GM13977 (cell line): ENCODE measurements at regions not wholly inside any gene's neighbourhood (a gene's known extent, or its start where the extent isn't known, plus 50 kb on each side); places are given as distances from the start of the nearest gene placed in this dataset.

Experiments used
- DNase-seq: peaks from one replicate; pipeline ENCODE4 v3.0.0; 2012; ENCODE audit warnings: low spot score
- CTCF ChIP-seq: IDR thresholded peaks from 2 replicates; pipeline ENCODE4 v1.5.1; 2012; ENCODE audit warnings: mild to moderate bottlenecking, control low read depth; ENCODE audit not compliant: insufficient read depth; ENCODE audit errors: extremely low read depth, missing control alignments
- in situ Hi-C: fragments of 300-500 bp; cut with MboI; formaldehyde crosslinking; loops from one replicate; pipeline ENCODE4 v1.12.0; 2022; ENCODE audit warnings: low sequenced_read_pairs, low pct_unique_long_range_greater_than_20kb, mixed read lengths, inconsistent platforms; ENCODE audit not compliant: unreplicated experiment

GRCh38 chr5:135087950-135088349, 53.9 kb upstream of the PITX1 start:
- no peak for TF ChIP-seq CTCF
- DNase-seq: no peak
- in situ Hi-C loops: no loop called here

GRCh38 chr5:135085936-135086725, 52.1 kb upstream of the PITX1 start:
- no peak for DNase-seq
- TF ChIP-seq CTCF: no peak
- in situ Hi-C loops: no loop called here

GRCh38 chr5:135085133-135085935, 51.3 kb upstream of the PITX1 start:
- no peak for TF ChIP-seq CTCF
- in situ Hi-C loops: no loop called here
- no peak for DNase-seq
